ENCODE measurements at regions not wholly inside any gene's neighbourhood (a gene's known extent, or its start where the extent isn't known, plus 50 kb on each side); places are given as distances from the start of the nearest gene placed in this dataset.
A peak's percentile ranks its signal among the peaks of the same experiment; 100 is the strongest.

- Histone ChIP-seq H3K4me3 (ENCODE audit: extremely low read depth in 1 of 4, insufficient read depth in 2 of 4, low read depth in 3 of 4, low read length in 4 of 4) (no peak overlapping the region), H3K14ac (ENCODE audit: insufficient read length) (no peak overlapping the region), H2BK15ac (ENCODE audit: low read length) (no peak overlapping the region), H3K36me3 (ENCODE audit: control insufficient read depth in 2 of 4, insufficient read depth in 4 of 4, low read length in 3 of 4) (no peaks in the 10 kb centered on the region), H4K20me1 (replicated peaks in 1 of 2; ENCODE audit: control insufficient read depth in 1 of 2, insufficient read depth in 2 of 2, low read length in 2 of 2) (no peaks in the 10 kb centered on the region), H3K27ac (ENCODE audit: low read depth, low read length) (no peak overlapping the region), H3K56ac (replicated peaks; ENCODE audit: insufficient read length, low read depth, low read length) (no peak overlapping the region), H3K23me2 (ENCODE audit: low read depth, low read length) (peaks cover 2% of the 10 kb centered on the region; the same call in 1 of the 2 replicates), H3K4me2 (ENCODE audit: insufficient read depth in 1 of 2, low read depth in 2 of 2, low read length in 2 of 2) (no peak overlapping the region), H4K91ac (replicated peaks; ENCODE audit: insufficient read length, low read length) (no peak overlapping the region), H3K4me1 (replicated peaks in 1 of 4; ENCODE audit: control insufficient read depth in 3 of 4, insufficient read depth in 4 of 4, low read length in 3 of 4) (no peaks in the 10 kb centered on the region), H2BK12ac (ENCODE audit: low read depth, low read length) (no peak overlapping the region), H2BK120ac (replicated peaks; ENCODE audit: low read depth, low read length) (no peak overlapping the region), H3K27me3 (replicated peaks in 1 of 4; ENCODE audit: control insufficient read depth in 3 of 4, extremely low read depth in 1 of 4, insufficient read depth in 3 of 4, low read length in 3 of 4) (no peaks in the 10 kb centered on the region), H3K9me3 (ENCODE audit: insufficient read depth in 2 of 2, low read depth in 1 of 2, low read length in 1 of 2) (no peaks in the 10 kb centered on the region), H2BK20ac (ENCODE audit: low read length) (no peak overlapping the region), H3K9ac (replicated peaks in 1 of 4; ENCODE audit: extremely low read depth in 1 of 4, low read depth in 3 of 4, low read length in 3 of 4) (no peak overlapping the region), H3K79me2 (ENCODE audit: control insufficient read depth in 1 of 2, insufficient read depth in 2 of 2, low read length in 2 of 2) (no peaks in the 10 kb centered on the region), H3K79me1 (ENCODE audit: low read depth, low read length) (no peaks in the 10 kb centered on the region), H2AFZ (ENCODE audit: low read length) (no peak overlapping the region), H3K4ac (replicated peaks; ENCODE audit: insufficient read length, low read depth, low read length) (no peak overlapping the region), H3K18ac (ENCODE audit: extremely low read depth, low read length) (no peak overlapping the region), H2AK5ac (ENCODE audit: low read depth, low read length) (no peak overlapping the region), H2BK5ac (ENCODE audit: low read depth, low read length) (no peak overlapping the region), H4K5ac (ENCODE audit: insufficient read length, low read depth, low read length) (no peak overlapping the region), H3K23ac (ENCODE audit: insufficient read length) (no peak overlapping the region), H4K8ac (ENCODE audit: extremely low read depth, insufficient read depth, low read length) (peak overlapping the region; percentile 37; the same call in 1 of the 2 replicates)
- ChIA-PET POLR2A (ENCODE audit: partially characterized antibody) (no interaction called here), CTCF (ENCODE audit: partially characterized antibody) (interaction anchor here (0.6 to 1.1 kb wide), 3 partner anchors 32 to 548 kb away, joined by 3 read pairs; no protein-coding TSS in a partner anchor)
- DNase-seq (ENCODE audit: low read depth in 1 of 2, low spot score in 2 of 2) = no peak
- WGBS, 2 experiments (ENCODE audit: extremely low coverage in 1 of 2, insufficient coverage in 1 of 2, insufficient read length in 1 of 2, insufficient replicate concordance in 2 of 2, low coverage in 1 of 2, low lambda C conversion rate in 2 of 2, missing lambda C conversion rate in 1 of 2) = 83% methylated on average over 3 of the region's 3 CpGs; no CpG with 5 or more reads in 1 of the 2 experiments
- TF ChIP-seq TEAD4 (IDR thresholded peaks at IDR 0.05; ENCODE audit: low read depth, low read length) (no peak), RFX5 (IDR thresholded peaks at IDR 0.05; ENCODE audit: borderline replicate concordance, low read depth, low read length) (no peak), JUN (IDR thresholded peaks at IDR 0.05; ENCODE audit: low read depth, low read length) (no peak)
- no peak for FAIRE-seq
These were observed 112.5 kb upstream of the GSC start for GRCh38 chr14:94882401-94882800.

Measured in H1 (cell line).